HG03571 (cell line): ENCODE measurements at regions not wholly inside any gene's neighbourhood (a gene's known extent, or its start where the extent isn't known, plus 50 kb on each side); places are given as distances from the start of the nearest gene placed in this dataset.
A peak's percentile ranks its signal among the peaks of the same experiment; 100 is the strongest.
"Not testable (repeated sequence)": the region's sequence is repeated elsewhere in the genome, so short reads cannot be mapped to it uniquely, and the experiment has no call there.

Experiments
- ATAC-seq: cut with Tn5 transposase; IDR thresholded peaks from one replicate; pipeline ENCODE4 v1.9.1; 2021; ENCODE audit not compliant: unreplicated experiment

DNA sequence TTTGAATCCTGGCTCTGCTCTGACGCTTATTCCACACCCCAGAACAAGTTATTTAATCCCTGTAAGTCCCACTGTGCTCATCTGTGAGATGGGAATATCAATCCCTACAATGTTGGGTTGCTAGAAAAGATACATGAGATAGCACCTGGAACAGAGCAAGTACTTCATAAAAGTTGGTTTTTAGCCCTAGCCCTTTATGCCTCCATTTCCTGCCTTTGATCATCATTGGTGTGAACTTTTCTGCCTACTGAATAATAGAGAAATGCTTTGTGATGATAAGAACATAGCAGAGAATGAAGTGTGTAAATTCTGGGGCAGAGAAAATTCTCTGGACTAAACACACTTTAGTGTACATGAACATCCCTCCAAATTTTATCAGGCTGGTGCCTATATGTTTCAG lies 90.3 kb upstream of the RANBP6 start:
- ATAC-seq = no peak

DNA sequence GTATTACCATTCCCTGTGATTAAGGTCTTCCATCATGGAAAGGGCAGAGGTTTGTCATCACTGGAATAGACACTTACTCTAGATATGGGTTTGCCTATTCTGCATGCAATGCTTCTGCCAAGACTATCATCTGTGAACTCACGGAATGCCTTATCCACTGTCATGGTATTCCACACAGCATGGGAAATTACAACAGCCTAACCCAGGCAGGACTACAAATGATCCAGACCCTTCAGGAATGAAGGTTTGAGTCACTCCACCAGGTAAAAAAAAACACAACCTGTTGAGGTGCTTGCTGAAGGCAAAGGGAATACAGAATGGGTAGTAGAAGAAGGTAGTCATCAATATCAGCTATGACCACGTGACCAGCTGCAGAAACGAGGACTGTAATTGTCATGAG lies 89.0 kb upstream of the RANBP6 start:
- not testable (repeated sequence) for ATAC-seq

DNA sequence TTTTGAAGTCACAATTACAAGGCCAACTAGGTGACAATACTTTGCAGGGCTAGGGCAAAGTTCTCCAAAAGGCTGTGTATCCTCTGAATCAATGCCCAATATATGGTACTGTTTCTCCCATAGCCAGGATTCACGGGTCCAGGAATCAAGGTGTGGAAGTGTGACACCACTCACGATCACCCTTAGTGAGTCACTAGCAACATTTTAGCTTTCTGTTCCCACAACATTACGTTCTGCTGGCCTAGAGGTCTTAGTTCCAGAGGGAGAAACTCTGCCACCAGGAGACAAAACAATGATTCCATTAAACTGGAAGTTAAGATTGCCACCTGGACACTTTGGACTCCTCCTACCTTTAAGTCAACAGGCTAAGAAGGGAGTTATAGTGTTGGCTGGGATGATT lies 88.5 kb upstream of the RANBP6 start:
- not testable (repeated sequence) for ATAC-seq

DNA sequence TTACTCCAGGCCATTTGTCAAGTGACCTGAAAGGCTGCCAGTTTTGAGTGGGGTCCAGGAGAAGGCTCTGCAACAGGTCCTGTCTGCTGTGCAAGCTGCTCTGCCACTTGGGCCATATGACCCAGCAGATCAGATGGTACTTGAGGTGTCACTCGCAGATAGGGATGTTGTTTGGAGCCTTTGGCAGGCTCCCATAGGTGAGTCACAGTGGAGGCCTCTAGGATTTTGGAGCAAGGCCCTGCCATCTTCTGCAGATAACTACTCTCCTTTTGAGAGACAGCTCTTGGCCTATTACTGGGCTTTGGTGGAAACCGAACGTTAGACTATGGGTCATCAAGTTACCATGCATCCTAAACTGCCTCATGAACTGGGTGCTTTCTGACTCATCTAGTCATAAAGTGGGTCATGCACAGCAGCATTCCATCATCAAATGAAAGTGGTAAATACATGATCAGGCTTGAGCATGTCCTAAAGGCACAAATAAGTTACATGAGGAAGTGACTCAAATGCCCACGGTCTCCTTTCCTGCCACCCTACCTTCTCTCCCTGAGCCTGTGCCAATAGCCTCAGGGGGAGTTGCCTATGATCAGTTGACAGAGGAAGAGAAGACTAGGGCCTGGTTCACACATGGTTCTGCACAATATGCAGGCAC lies 87.0 kb upstream of the RANBP6 start:
- not testable (repeated sequence) for ATAC-seq

DNA sequence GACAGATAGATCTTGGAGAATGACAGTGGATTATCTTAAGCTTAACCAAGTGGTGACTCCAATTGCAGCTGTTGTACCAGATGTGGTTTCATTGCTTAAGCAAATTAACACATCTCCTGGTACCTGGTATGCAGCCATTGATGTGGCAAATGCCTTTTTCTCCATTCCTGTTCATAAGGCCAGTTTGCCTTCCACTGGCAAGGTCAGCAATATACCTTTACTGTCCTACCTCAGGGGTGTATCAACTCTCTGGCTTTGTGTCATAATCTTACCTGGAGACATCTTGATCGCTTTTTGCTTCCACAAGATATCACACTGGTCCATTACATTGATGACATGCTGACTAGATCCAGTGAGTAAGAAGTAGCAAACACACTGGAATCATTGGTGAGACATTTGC lies 86.3 kb upstream of the RANBP6 start:
- ATAC-seq = not testable (repeated sequence)

DNA sequence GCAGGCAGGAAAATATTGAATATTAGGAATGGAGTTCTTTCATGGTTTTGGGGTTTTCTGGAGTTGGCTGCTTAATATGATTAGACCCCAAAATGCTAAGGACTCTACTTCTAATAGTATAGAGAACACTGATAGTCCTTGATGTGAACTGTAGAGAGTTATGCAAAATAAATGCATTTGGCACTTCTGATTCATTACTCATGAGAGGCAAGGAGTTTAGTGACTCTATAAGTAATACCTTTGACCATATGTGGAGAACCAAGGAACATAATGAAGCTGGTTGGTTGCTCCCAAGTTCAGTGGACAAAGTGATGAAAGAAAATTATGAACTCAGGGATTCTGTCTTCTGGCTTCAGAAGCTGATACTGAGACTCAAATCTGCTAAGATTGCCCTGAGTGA lies 83.9 kb upstream of the RANBP6 start:
- ATAC-seq = not testable (repeated sequence)

DNA sequence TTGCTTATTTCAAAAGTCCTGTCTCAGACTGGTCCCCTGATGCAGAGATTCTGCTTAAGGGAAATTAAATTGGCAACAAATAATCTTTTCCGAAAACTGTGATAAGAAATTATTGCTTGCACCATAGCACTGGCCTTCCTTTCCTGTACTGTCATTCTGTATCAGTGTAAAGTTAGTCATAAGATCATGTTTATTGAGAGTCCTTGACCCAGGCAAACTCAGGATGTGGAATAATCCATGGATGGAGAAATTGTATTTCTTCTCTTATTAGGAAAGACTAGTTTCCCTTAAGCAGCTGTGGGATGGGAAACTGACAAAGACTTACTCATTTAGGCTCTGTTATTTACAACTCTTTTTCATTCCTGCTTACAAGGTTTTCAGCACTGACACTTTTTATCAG lies 83.0 kb upstream of the RANBP6 start:
- no peak for ATAC-seq

DNA sequence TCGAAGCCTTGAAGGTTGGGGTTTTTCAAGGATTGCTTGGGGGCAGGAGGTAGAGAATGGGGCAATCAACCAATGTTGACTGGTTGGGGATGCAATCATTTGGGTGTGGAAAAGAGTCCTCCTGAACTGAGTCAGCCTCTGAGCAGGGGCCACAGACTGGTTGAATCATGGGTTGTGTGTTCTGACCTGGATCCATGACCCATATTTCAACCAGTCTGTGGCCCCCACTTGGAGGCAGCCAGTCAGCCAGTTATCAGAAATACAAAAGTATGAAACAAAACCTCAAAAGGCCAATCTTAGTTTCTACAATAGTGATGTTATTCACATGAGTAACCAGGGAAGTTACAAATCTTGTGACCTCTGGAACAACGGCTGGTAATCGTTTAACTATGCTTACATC lies 81.4 kb upstream of the RANBP6 start:
- no peak for ATAC-seq

DNA sequence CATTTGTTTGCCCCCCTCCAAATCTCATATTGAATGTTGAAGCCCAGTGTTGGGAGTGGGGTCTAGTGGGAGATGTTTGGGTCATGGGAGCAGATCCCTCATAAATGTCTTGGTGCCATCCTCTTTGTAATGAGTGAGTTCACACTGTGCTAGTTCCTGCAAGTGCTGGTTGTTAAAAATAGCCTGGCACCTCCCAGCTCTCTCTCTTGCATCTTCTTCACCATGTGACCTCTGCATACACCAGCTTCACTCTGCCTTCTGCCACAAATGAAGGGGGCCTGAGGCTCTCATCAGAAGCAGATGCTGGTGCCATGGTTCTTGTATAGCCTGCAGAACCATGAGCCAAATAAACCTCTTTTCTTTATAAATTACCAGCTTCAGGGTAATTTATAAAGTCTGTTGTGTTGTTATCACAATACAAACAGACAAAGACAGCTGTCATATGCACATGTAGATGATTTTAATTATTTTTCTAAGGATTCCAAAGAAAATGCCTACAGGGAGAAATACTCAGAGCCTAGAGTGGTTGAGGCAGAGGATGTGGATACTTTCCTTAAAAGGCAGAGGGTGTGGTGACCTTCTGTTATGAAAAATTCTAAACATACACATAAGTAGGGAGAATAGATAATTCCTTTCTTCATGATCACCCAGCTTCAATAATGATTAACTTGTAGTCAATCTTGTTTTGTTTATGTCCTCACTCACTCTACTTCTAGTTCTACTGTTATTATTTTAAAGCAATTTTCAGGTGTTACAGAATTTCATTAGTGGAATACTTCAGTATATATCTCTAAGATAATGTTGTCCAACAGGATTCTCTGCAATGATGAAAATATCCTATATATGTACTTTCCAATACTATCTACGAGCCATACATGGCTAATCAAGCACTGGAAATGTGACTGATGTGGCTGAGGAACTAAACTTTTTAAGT lies 75.1 kb upstream of the RANBP6 start:
- ATAC-seq = no peak

DNA sequence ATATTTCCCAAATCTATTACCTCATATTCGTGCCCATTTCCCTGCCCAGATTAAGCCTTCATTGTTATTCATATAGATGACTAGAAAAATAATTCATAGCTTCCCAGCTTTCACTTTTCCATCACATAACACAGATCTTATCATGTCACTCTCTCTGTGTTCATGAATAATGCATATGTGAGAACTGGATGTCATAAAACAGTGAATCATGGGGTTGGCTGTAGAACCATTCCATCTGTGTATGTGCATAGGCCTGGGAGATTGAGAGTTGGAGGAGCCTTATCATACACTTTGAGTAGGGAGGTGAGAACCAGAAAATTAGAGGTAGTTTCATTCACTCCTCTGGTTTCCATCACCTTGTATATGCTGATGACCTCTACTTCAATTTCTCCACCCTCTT lies 73.9 kb upstream of the RANBP6 start:
- no peak for ATAC-seq

DNA sequence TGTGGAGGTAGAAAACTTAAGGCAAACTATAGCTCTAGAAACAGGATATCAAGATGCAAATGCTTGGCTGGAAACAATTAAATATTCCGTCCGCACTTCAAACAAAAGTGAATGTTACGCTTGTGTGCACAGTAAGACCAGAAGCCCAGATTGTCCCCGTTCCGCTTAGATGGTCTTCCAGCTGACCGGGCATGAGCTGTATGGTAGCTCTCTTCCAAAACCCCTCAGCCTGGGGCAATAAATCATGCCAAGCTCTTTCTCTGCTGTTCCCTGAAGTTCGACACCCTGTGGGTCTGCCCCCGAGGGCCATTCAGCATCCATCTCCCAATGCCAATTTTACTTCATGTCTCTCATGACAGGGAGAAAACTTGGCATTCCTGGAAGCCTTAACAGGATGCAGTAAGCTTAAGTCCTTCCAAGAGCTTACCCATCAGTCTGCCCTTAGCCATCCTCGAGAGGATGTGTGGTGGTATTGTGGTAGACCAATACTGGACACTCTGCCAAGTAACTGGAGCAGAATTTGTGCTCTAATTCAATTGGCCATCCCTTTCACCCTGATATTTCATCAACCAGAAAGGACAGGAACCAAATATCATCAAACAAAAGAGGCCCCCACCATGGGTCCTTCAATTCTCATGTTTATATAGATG lies 70.7 kb upstream of the RANBP6 start:
- ATAC-seq = no peak

DNA sequence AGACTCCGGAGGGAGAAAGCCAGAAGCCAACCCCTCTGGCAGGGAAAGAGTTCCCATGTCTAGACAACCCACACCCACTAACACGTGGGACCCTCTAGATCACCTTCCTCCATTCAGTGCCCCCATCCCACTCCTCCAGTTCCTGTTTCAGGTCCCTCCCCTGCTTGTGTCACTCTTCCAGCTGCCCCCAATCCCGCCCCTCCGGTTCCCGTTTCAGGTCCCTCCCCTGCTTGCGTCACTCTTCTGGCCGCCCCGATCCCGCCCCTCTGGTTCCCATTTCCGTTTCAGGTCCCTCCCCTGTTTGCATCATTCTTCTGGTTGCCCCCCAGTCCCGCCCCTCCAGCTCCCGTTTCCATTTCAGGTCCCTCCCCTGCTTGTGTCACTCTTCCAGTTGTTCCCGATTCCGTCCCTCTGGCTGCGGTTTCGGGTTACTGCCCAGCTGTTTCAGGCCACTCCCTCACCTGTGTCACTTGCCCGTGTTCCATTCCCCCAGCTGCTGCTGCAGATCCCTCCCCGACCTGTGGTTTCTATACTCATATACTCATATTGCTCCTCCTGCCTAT lies 64.8 kb upstream of the RANBP6 start:
- ATAC-seq = peak; percentile 92

DNA sequence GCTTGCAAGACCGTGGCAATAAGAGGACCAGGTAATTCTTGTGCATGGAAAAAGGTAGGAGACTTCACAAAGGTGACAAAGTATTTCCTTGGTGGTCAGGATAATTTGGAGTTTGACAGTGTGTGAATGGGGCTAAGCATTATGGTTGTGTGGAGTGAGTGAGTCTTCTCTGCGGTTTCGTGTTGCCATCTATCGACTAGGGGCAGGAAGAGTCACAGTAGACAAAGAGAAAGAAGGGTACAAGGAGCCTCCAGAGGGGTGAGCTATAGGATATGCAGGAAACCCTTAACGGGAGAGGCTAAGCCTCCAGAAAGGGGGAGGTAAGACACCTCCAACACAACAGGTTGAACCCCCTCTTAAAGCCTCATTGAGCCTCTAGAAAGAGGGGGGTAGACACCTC lies 64.0 kb upstream of the RANBP6 start:
- ATAC-seq = no peak

DNA sequence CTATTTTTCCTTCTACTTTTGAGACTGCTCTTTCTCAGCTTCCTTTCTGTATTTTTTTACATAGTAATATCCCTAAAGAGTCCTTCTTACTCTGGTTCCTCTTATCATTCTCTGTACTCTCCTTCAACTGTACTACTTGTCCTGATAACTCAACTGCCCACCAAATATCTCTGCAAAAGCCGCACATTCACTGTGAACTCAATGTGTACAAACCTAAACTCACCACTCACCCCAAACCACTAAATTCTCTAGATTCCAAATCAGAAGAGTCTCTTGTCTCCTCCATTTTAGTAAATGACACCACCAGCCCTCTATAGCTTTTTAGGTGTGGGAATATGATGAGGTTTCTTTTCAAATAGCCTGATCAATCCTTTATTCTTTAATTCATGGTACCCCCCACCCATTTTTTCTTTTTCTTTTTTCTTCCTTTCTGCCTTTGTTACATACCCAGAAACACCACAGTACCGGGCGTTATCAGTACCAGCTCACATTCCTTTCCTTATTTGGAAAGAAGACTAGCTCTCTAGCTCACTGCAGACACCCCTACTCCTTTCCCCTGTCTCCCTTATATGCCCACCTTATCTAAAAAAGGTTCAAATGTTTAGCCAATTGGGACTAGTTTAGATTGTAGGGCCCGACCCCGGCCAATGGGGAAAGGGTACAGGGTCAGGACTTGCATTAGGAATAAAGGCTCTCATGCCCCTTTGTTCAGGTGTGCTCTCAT lies 63.1 kb upstream of the RANBP6 start:
- ATAC-seq = no peak

DNA sequence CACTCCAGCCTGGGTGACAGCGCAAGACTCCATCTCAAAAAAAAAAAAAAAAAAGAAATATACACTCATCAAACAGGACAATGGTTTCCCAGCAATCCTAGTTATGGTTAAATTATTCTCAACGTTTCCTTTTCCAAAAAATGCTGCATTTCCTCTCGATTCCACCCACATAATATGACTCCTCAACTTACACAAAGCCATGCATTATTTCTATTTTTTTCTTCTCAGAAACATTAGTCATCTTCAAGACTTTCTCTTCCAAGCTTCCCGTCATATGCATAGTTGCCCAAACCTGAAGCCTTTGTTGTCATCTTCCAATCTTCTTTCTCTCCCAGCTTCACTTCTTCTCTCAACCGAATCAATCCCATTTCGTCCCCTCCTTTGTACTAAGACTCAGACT lies 61.4 kb upstream of the RANBP6 start:
- no peak for ATAC-seq

DNA sequence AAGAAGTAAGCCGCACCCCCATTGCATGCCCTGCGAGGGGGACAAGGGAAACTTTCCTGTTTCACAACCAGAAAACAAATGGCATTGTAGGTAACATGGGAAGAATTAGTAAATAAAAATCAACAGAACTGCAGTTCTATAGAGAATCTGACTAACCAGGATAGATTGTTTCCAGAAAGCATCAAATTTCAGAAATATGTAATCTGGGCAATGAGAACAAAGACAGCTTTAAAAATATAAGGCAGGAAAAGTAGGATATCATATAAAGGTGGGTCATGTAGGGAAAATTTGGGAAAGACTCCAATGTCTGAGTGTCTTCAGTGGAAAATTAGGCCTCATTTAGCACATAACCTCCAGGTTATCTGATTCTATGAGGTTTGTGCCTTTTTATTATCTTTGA lies 58.3 kb upstream of the RANBP6 start:
- no peak for ATAC-seq

DNA sequence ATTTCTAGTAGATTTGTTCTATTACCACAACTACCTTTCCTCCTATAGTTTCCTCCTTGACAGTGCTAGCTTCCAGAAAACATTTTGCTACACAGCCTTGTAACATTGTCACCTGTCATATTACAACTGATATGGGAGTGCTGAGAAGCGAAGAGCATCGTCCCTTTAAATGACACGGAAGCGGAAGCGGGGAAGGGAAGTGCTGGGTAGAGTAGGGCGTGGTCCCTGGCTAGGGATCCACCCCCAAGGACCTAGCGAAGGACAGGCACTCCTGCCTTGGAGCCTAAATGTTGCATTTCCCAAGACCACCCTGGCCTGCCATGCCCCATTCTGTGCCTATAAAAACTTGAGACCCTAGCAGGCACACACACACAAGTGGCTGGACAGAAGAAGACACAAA lies 57.4 kb upstream of the RANBP6 start:
- no peak for ATAC-seq

DNA sequence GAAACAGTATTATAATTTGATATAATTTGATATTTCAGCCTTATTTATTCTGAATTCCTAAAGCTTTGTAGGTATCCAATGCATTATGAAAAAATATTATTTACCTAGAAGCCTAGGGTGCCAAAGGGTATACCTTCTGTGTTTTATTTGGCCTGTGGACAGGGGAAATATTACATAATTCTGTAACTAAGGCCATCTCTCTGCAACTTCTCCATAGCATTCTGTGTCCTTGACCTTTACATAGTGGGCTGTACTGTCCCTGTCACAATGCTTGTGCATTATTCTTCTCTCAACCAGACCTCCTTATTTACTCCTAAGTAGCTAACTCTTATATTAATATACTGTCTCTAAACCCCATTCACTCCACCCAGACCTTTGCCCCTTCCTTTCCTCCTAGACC lies 57.0 kb upstream of the RANBP6 start:
- ATAC-seq = no peak

DNA sequence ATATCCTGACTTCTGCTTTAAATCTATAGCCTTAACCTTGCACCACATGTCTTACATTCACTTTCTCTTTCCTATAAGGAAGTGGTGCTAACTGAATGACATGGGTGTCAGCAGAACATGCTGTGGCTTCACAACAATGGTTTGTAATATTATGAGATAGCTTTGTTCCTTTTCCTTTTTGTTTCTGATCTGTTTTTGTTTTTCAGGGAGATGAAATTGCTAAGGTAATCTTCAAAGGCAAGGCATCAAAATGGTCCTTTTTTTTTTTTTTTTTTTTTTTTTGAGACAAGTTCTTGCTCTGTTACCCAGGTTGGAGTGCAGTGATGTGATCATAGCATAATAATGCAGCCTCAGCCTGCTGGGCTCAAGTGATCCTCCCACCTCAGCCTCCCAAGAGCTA lies 53.6 kb upstream of the RANBP6 start:
- ATAC-seq = peak; percentile 93

DNA sequence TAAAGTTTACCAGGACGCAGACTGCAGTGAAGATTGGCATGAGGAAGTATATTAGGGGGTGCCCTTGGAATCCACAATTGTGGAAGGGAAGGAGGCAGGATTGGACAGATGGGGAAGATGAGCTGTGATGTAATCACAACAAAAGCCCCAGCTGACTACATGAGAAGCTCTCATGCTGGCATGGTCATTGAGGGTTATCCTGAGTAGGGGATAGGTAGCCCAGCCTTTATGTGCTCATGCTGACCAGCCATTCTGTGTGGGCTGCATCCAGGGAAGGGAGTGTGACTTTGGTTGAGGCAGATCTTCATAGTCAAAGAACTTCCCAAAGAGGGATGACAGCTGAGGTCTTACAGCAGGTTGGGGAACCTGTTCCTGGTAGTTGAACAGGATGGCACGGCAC lies 52.0 kb upstream of the RANBP6 start:
- no peak for ATAC-seq
